ENCODE measurements at regions not wholly inside any gene's neighbourhood (a gene's known extent, or its start where the extent isn't known, plus 50 kb on each side); places are given as distances from the start of the nearest gene placed in this dataset.

- no peak overlapping the region for H3K9ac ChIP-seq (ENCODE audit: low read length)
- H3K4me1 ChIP-seq (ENCODE audit: control insufficient read depth, low read depth, low read length) = no peaks in the 10 kb centered on the region
- no peaks in the 10 kb centered on the region for H3K27me3 ChIP-seq (ENCODE audit: control insufficient read depth, insufficient read depth, low read length)
Observed at GRCh38 chr4:95625020-95625419, 76.2 kb upstream of the UNC5C start.

GRCh38 chr4:95619525-95620443 is 71.0 kb upstream of the UNC5C start:
- no peaks in the 10 kb centered on the region for H3K4me1 ChIP-seq (ENCODE audit: control insufficient read depth, low read depth, low read length)
- H3K36me3 ChIP-seq (ENCODE audit: control insufficient read depth, low read depth, low read length) = no peaks in the 10 kb centered on the region
- no peaks in the 10 kb centered on the region for H3K9me3 ChIP-seq (ENCODE audit: control insufficient read depth, low read depth, low read length)
- no peak overlapping the region for H3K9ac ChIP-seq (ENCODE audit: low read length)
- no peak overlapping the region for H3K4me3 ChIP-seq (ENCODE audit: low read length)
- H3K27me3 ChIP-seq (ENCODE audit: control insufficient read depth, insufficient read depth, low read length) = no peaks in the 10 kb centered on the region
- H3K27ac ChIP-seq (ENCODE audit: low read length) = no peak overlapping the region

More at GRCh38 chr4:95625020-95625419, 76.2 kb upstream of the UNC5C start:
- H3K4me3 ChIP-seq (ENCODE audit: low read length) = no peak overlapping the region
- no peaks in the 10 kb centered on the region for H3K9me3 ChIP-seq (ENCODE audit: control insufficient read depth, low read depth, low read length)
- H3K27ac ChIP-seq (ENCODE audit: low read length) = no peak overlapping the region
- no peaks in the 10 kb centered on the region for H3K36me3 ChIP-seq (ENCODE audit: control insufficient read depth, low read depth, low read length)

GRCh38 chr4:95614684-95615205 is 66.0 kb upstream of the UNC5C start:
- H3K9ac ChIP-seq (ENCODE audit: low read length) = no peak overlapping the region
- H3K4me3 ChIP-seq (ENCODE audit: low read length) = no peak overlapping the region
- no peaks in the 10 kb centered on the region for H3K9me3 ChIP-seq (ENCODE audit: control insufficient read depth, low read depth, low read length)
- no peaks in the 10 kb centered on the region for H3K36me3 ChIP-seq (ENCODE audit: control insufficient read depth, low read depth, low read length)
- H3K27me3 ChIP-seq (ENCODE audit: control insufficient read depth, insufficient read depth, low read length) = no peaks in the 10 kb centered on the region
- peaks cover 5% of the 10 kb centered on the region for H3K4me1 ChIP-seq (ENCODE audit: control insufficient read depth, low read depth, low read length)
- H3K27ac ChIP-seq (ENCODE audit: low read length) = no peak overlapping the region

GRCh38 chr4:95610061-95610569 is 61.3 kb upstream of the UNC5C start:
- Histone ChIP-seq H3K36me3 (ENCODE audit: control insufficient read depth, low read depth, low read length) (no peaks in the 10 kb centered on the region), H3K4me1 (ENCODE audit: control insufficient read depth, low read depth, low read length) (peaks cover 5% of the 10 kb centered on the region), H3K9ac (ENCODE audit: low read length) (no peak overlapping the region), H3K4me3 (ENCODE audit: low read length) (no peak overlapping the region), H3K9me3 (ENCODE audit: control insufficient read depth, low read depth, low read length) (no peaks in the 10 kb centered on the region), H3K27ac (ENCODE audit: low read length) (no peak overlapping the region), H3K27me3 (ENCODE audit: control insufficient read depth, insufficient read depth, low read length) (no peaks in the 10 kb centered on the region)

GRCh38 chr4:95606739-95607138 is 58.0 kb upstream of the UNC5C start:
- Histone ChIP-seq H3K4me3 (ENCODE audit: low read length) (no peak overlapping the region), H3K4me1 (ENCODE audit: control insufficient read depth, low read depth, low read length) (peaks cover 5% of the 10 kb centered on the region), H3K27ac (ENCODE audit: low read length) (no peak overlapping the region), H3K27me3 (ENCODE audit: control insufficient read depth, insufficient read depth, low read length) (no peaks in the 10 kb centered on the region), H3K9me3 (ENCODE audit: control insufficient read depth, low read depth, low read length) (no peaks in the 10 kb centered on the region), H3K9ac (ENCODE audit: low read length) (no peak overlapping the region), H3K36me3 (ENCODE audit: control insufficient read depth, low read depth, low read length) (no peaks in the 10 kb centered on the region)

- no peaks in the 10 kb centered on the region for H3K27me3 ChIP-seq (ENCODE audit: control insufficient read depth, insufficient read depth, low read length)
- H3K36me3 ChIP-seq (ENCODE audit: control insufficient read depth, low read depth, low read length) = no peaks in the 10 kb centered on the region
- no peaks in the 10 kb centered on the region for H3K4me1 ChIP-seq (ENCODE audit: control insufficient read depth, low read depth, low read length)
- H3K9ac ChIP-seq (ENCODE audit: low read length) = no peak overlapping the region
- no peak overlapping the region for H3K4me3 ChIP-seq (ENCODE audit: low read length)
- no peaks in the 10 kb centered on the region for H3K9me3 ChIP-seq (ENCODE audit: control insufficient read depth, low read depth, low read length)
- H3K27ac ChIP-seq (ENCODE audit: low read length) = no peak overlapping the region
Observed at GRCh38 chr4:95603393-95603792, 54.6 kb upstream of the UNC5C start.

- H3K27ac ChIP-seq (ENCODE audit: low read length) = no peak overlapping the region
- H3K27me3 ChIP-seq (ENCODE audit: control insufficient read depth, insufficient read depth, low read length) = no peaks in the 10 kb centered on the region
- H3K36me3 ChIP-seq (ENCODE audit: control insufficient read depth, low read depth, low read length) = no peaks in the 10 kb centered on the region
- H3K9me3 ChIP-seq (ENCODE audit: control insufficient read depth, low read depth, low read length) = no peaks in the 10 kb centered on the region
- no peaks in the 10 kb centered on the region for H3K4me1 ChIP-seq (ENCODE audit: control insufficient read depth, low read depth, low read length)
- no peak overlapping the region for H3K4me3 ChIP-seq (ENCODE audit: low read length)
- H3K9ac ChIP-seq (ENCODE audit: low read length) = no peak overlapping the region
Observed at GRCh38 chr4:95602872-95603271, 54.1 kb upstream of the UNC5C start.

GRCh38 chr4:95601356-95601755 is 52.6 kb upstream of the UNC5C start:
- Histone ChIP-seq H3K4me1 (ENCODE audit: control insufficient read depth, low read depth, low read length) (no peaks in the 10 kb centered on the region), H3K36me3 (ENCODE audit: control insufficient read depth, low read depth, low read length) (no peaks in the 10 kb centered on the region), H3K27me3 (ENCODE audit: control insufficient read depth, insufficient read depth, low read length) (no peaks in the 10 kb centered on the region), H3K9me3 (ENCODE audit: control insufficient read depth, low read depth, low read length) (no peaks in the 10 kb centered on the region), H3K4me3 (ENCODE audit: low read length) (no peak overlapping the region), H3K9ac (ENCODE audit: low read length) (no peak overlapping the region), H3K27ac (ENCODE audit: low read length) (no peak overlapping the region)

GRCh38 chr4:95599777-95600400 is 51.1 kb upstream of the UNC5C start:
- Histone ChIP-seq H3K4me1 (ENCODE audit: control insufficient read depth, low read depth, low read length) (no peaks in the 10 kb centered on the region), H3K27ac (ENCODE audit: low read length) (no peak overlapping the region), H3K9ac (ENCODE audit: low read length) (no peak overlapping the region)

More at GRCh38 chr4:95599777-95600400, 51.1 kb upstream of the UNC5C start:
- Histone ChIP-seq H3K36me3 (ENCODE audit: control insufficient read depth, low read depth, low read length) (no peaks in the 10 kb centered on the region), H3K9me3 (ENCODE audit: control insufficient read depth, low read depth, low read length) (no peaks in the 10 kb centered on the region), H3K4me3 (ENCODE audit: low read length) (no peak overlapping the region), H3K27me3 (ENCODE audit: control insufficient read depth, insufficient read depth, low read length) (no peaks in the 10 kb centered on the region)
